ENCODE measurements at regions not wholly inside any gene's neighbourhood (a gene's known extent, or its start where the extent isn't known, plus 50 kb on each side); places are given as distances from the start of the nearest gene placed in this dataset.
A peak's percentile ranks its signal among the peaks of the same experiment; 100 is the strongest.

DNA sequence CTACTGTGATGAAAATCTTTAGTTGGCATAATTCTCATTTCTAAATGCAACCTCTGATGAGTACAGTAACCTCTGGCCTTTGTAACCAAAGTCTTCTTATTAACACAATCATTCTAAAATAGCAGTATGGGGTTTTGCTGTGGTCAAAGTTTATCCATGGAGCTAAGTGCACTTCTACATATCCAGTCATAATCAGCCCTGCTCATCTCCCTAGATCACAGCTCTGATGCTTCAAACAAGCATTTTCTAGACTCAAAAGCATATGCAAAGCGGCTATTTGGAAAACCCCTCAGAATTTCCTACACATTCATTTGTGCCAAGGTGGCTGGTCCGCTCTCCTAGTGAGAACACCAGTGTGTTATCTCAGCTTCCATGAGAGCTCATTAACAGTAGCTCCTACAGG is 418.6 kb downstream of the MRPL39 start:
- TF ChIP-seq TAF1 (conservative IDR thresholded peaks at IDR 0.05) (no peak), EGR1 (IDR thresholded peaks at IDR 0.05; ENCODE audit: low read depth in 2 of 2) (no peak), GABPA (IDR thresholded peaks at IDR 0.05 in 1 of 2, conservative IDR thresholded peaks at IDR 0.05 in 1 of 2) (no peak), JUND (IDR thresholded peaks at IDR 0.05) (no peak), RAD21 (IDR thresholded peaks at IDR 0.05) (no peak), FOXA1 (IDR thresholded peaks at IDR 0.05) (no peak), HNF4A (conservative IDR thresholded peaks at IDR 0.05) (peak in 1 of 2 donors; percentile 54), YY1 (IDR thresholded peaks at IDR 0.05) (no peak), SP1 (IDR thresholded peaks at IDR 0.05) (no peak)
- TF ChIP-seq, protein P1, sequence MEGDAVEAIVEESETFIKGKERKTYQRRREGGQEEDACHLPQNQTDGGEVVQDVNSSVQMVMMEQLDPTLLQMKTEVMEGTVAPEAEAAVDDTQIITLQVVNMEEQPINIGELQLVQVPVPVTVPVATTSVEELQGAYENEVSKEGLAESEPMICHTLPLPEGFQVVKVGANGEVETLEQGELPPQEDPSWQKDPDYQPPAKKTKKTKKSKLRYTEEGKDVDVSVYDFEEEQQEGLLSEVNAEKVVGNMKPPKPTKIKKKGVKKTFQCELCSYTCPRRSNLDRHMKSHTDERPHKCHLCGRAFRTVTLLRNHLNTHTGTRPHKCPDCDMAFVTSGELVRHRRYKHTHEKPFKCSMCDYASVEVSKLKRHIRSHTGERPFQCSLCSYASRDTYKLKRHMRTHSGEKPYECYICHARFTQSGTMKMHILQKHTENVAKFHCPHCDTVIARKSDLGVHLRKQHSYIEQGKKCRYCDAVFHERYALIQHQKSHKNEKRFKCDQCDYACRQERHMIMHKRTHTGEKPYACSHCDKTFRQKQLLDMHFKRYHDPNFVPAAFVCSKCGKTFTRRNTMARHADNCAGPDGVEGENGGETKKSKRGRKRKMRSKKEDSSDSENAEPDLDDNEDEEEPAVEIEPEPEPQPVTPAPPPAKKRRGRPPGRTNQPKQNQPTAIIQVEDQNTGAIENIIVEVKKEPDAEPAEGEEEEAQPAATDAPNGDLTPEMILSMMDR (IDR thresholded peaks at IDR 0.05; ENCODE audit: low read depth, low read length, missing input control): no peak
- TF ChIP-seq, protein P2, sequence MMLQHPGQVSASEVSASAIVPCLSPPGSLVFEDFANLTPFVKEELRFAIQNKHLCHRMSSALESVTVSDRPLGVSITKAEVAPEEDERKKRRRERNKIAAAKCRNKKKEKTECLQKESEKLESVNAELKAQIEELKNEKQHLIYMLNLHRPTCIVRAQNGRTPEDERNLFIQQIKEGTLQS (IDR thresholded peaks at IDR 0.05): no peak
- TF ChIP-seq, protein P3, sequence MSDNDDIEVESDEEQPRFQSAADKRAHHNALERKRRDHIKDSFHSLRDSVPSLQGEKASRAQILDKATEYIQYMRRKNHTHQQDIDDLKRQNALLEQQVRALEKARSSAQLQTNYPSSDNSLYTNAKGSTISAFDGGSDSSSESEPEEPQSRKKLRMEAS (IDR thresholded peaks at IDR 0.05): no peak
